Lower leg skin (tissue), 4 donors: ENCODE measurements at regions not wholly inside any gene's neighbourhood (a gene's known extent, or its start where the extent isn't known, plus 50 kb on each side); places are given as distances from the start of the nearest gene placed in this dataset.
"Not testable (repeated sequence)": the region's sequence is repeated elsewhere in the genome, so short reads cannot be mapped to it uniquely, and the experiment has no call there.

Source experiments
- DNase-seq, 2 donors: peaks; one replicate each; pipeline ENCODE4 v3.0.0-alpha.2; 2019; ENCODE audit warnings: low spot score in 2 of 2
- H3K4me3 ChIP-seq: fragments of 200-600 bp; sonication (generic); 2 replicates; pipeline ENCODE4 v1.5.1; 2017; ENCODE audit warnings: mild to moderate bottlenecking, low read depth; ENCODE audit not compliant: poor library complexity, severe bottlenecking
- POLR2A ChIP-seq, 2 donors: fragments of 450-650 bp; IDR thresholded peaks; one replicate each; pipeline ENCODE4 v1.6.1; 2016 to 2017; ENCODE audit warnings: antibody characterized with exemption in 2 of 2, mild to moderate bottlenecking in 1 of 2, moderate library complexity in 1 of 2
- WGBS, 2 donors: methylation state at CpG; one replicate each; pipeline ENCODE4 v1.1.5; 2018; 5-methylcytosine and 5-hydroxymethylcytosine counted together
- intact Hi-C: fragments of 100-400 bp; cut with DNase I; formaldehyde crosslinking; loops from one replicate; pipeline ENCODE4 v1.15.0; 2023; ENCODE audit warnings: low total_unique reads
- TF ChIP-seq, protein P1 (sequence below), 3 donors: fragments of 450-650 bp; IDR thresholded peaks; one replicate each; pipeline ENCODE4 v1.5.1; 2016; ENCODE audit warnings: antibody characterized with exemption in 3 of 3, mild to moderate bottlenecking in 3 of 3, moderate library complexity in 2 of 3

DNA sequence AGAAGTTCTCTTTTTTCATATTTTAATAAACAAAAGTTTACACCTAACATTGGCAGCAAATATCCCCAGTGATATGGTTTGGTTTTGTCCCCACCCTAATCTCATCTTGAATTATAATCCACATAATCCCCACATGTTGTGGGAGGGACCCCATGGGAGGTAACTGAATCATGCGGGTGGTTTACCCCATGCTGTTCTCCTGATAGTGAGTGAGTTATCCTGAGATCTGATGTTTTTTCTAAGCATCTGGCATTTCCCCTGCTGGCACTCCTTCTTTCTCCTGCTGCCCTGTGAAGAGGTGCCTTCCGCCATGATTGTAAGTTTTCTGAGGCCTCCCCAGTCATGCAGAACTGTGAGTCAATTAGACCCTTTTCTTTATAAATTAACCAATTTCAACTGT is 214.7 kb downstream of the SLITRK1 start:
- 89 to 92% methylated on average over 2 of the region's 2 CpGs for WGBS, 2 donors
- H3K4me3 ChIP-seq: no peak overlapping the region
- intact Hi-C loops: no loop called here
- DNase-seq: no peak
- no peak for TF ChIP-seq POLR2A (IDR thresholded peaks at IDR 0.05)
- TF ChIP-seq, protein P1, sequence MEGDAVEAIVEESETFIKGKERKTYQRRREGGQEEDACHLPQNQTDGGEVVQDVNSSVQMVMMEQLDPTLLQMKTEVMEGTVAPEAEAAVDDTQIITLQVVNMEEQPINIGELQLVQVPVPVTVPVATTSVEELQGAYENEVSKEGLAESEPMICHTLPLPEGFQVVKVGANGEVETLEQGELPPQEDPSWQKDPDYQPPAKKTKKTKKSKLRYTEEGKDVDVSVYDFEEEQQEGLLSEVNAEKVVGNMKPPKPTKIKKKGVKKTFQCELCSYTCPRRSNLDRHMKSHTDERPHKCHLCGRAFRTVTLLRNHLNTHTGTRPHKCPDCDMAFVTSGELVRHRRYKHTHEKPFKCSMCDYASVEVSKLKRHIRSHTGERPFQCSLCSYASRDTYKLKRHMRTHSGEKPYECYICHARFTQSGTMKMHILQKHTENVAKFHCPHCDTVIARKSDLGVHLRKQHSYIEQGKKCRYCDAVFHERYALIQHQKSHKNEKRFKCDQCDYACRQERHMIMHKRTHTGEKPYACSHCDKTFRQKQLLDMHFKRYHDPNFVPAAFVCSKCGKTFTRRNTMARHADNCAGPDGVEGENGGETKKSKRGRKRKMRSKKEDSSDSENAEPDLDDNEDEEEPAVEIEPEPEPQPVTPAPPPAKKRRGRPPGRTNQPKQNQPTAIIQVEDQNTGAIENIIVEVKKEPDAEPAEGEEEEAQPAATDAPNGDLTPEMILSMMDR (IDR thresholded peaks at IDR 0.05): no peak

DNA sequence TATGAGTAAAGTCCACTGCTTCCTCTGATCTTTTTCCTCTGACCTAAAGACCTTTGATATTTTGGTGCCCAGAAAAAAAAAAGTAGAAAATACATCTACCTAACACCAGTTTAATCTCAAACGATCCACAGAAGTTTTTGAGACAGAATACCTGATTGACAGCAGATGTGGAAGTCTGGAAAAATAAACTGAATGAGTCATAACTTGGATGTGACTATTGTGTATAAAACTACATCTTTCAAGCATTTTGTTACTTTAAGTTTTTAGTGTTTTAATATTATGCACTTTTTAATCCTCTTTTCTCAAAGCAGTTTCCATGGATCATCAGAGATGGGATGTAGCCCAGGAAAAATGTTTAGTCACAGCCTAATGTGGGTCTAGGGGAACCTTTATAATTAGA is 216.1 kb downstream of the SLITRK1 start:
- TF ChIP-seq, protein P1 (IDR thresholded peaks at IDR 0.05): no peak
- TF ChIP-seq POLR2A (IDR thresholded peaks at IDR 0.05): no peak
- no peak overlapping the region for H3K4me3 ChIP-seq
- WGBS, 2 donors: 30 to 35% methylated on average over 1 of the region's 1 CpG
- intact Hi-C loops: no loop called here
- DNase-seq: no peak

DNA sequence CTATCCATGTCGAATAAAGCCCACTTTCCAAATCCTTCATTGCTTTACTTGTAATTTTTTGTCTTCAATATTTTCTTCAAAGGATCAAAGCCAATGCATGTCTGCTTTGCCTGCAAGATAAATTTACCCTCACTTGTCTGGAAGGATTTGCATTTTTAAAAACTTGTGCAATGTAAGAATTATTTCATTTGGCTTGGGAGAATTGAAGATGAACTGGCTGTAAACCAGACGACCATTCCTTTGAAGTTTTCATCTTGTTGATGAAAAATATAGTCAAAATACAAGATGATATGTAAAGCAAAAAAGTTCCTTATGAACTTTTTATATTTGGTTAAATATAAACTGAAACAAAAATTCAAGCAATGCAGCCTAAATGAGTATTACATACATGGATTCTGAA is 225.0 kb downstream of the SLITRK1 start:
- intact Hi-C loops: no loop called here
- DNase-seq: no peak
- TF ChIP-seq, protein P1 (IDR thresholded peaks at IDR 0.05): no peak
- no peak for TF ChIP-seq POLR2A (IDR thresholded peaks at IDR 0.05)
- 54 to 61% methylated on average over 2 of the region's 2 CpGs for WGBS, 2 donors
- no peak overlapping the region for H3K4me3 ChIP-seq

DNA sequence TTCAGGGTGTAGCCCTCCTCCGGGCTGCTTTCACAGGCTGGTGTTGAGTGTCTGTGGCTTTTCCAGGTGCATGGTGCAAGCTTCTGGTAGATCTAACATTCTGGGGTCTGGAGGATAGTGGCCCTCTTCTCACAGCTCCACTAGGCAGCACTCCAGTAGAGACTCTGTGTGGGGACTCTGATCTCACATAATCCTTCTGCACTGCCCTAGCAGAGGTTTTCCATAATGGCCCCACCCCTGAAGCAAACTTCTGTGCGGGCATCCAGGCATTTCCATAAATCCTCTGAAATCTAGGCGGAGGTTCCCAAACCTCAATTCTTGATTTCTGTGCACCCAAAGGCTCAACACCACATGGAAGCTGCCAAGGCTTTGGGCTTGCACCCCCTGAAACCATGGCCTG is 239.7 kb downstream of the SLITRK1 start:
- H3K4me3 ChIP-seq, DNase-seq, intact Hi-C loops: not testable (repeated sequence)
- 81 to 88% methylated on average over 3 of the region's 3 CpGs for whole genome bisulfite sequencing, 2 donors

DNA sequence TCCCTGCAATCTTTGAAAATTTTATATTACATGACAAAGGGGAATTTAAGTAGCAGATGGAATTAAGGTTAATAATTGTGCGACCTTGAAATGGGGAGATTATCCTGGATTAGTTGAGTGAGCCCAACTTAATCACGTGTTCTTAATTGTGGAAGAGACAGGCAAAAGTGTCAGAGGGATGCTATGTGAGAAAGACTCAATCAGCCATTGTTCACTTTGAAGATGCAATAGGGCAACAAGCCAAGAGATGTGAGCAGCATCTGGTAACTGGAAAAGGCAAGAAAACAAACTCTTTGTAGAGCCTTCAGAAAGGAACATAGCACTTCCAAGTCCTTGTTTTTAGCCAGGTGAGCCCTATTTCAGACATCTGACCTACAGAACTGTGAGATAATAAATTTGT is 247.7 kb downstream of the SLITRK1 start:
- no peak for DNase-seq
- no peak overlapping the region for H3K4me3 ChIP-seq
- intact Hi-C loops: no loop called here
- TF ChIP-seq POLR2A (IDR thresholded peaks at IDR 0.05): no peak
- TF ChIP-seq, protein P1 (IDR thresholded peaks at IDR 0.05): no peak
- WGBS, 2 donors: 70 to 81% methylated on average over 2 of the region's 2 CpGs

DNA sequence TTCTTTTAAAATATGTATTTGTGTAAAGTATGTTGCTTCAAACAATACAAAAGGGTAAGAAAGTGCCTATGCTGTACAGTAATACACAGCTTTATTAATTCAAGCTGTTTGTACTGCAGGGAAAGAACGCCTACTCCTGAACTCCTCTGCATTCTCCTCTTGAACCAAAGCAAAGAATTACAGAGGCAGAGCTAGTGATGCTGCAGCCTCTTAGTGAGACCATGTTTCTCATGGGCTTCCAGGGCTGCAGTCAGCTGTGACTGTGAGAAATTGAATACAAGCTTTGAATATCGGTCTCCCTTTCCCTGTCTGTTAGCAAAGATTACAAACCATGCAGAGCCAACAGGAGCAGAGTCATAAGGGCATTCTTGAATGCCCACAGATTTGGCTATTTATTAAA is 248.5 kb downstream of the SLITRK1 start:
- intact Hi-C loops: no loop called here

More for the DNA sequence above, 248.5 kb downstream of the SLITRK1 start:
- no peak for DNase-seq
- 71% methylated on average over 2 of the region's 2 CpGs for WGBS, 2 donors
- no peak for TF ChIP-seq POLR2A (IDR thresholded peaks at IDR 0.05)
- TF ChIP-seq, protein P1 (IDR thresholded peaks at IDR 0.05): no peak
- H3K4me3 ChIP-seq: no peak overlapping the region
